Mesendoderm (in vitro differentiated cells): ENCODE measurements at regions not wholly inside any gene's neighbourhood (a gene's known extent, or its start where the extent isn't known, plus 50 kb on each side); places are given as distances from the start of the nearest gene placed in this dataset.

Source experiments
- DNase-seq: peaks from one replicate; pipeline ENCODE4 v3.0.0; 2013
- H2AK5ac ChIP-seq: 2 replicates; pipeline ENCODE4 v1.6.1; 2013; ENCODE audit warnings: low read length, inconsistent platforms
- H2BK120ac ChIP-seq: 2 replicates; pipeline ENCODE4 v1.6.1; 2013; ENCODE audit warnings: low read depth, mild to moderate bottlenecking, low read length, moderate library complexity, mixed read lengths
- H2BK15ac ChIP-seq: replicated peaks from 2 replicates; pipeline ENCODE4 v1.6.1; 2013; ENCODE audit warnings: low read depth, mild to moderate bottlenecking, moderate library complexity
- H2BK5ac ChIP-seq: 2 replicates; pipeline ENCODE4 v1.6.1; 2013; ENCODE audit warnings: low read length, inconsistent platforms
- H3K18ac ChIP-seq: 2 replicates; pipeline ENCODE4 v1.6.1; 2013; ENCODE audit warnings: mild to moderate bottlenecking, low read length, mixed read lengths
- H3K23ac ChIP-seq: one replicate; pipeline ENCODE4 v1.6.1; 2013; ENCODE audit warnings: low read length
- H3K27ac ChIP-seq: 2 replicates; pipeline ENCODE4 v1.5.1; 2013; ENCODE audit warnings: low read depth, mild to moderate bottlenecking, inconsistent platforms, low read length, moderate library complexity
- H3K27me3 ChIP-seq: 2 replicates; pipeline ENCODE4 v1.6.1; 2013; ENCODE audit warnings: low read length, control low read depth, mild to moderate bottlenecking, inconsistent platforms; ENCODE audit not compliant: insufficient read depth, poor library complexity
- H3K36me3 ChIP-seq: 2 replicates; pipeline ENCODE4 v1.6.1; 2013; ENCODE audit warnings: low read length, inconsistent platforms; ENCODE audit not compliant: control insufficient read depth, insufficient read depth
- H3K4ac ChIP-seq: one replicate; pipeline ENCODE4 v1.6.1; 2013; ENCODE audit warnings: low read depth, mild to moderate bottlenecking, low read length, moderate library complexity
- H3K4me1 ChIP-seq: 2 replicates; pipeline ENCODE4 v1.6.1; 2013; ENCODE audit warnings: low read depth, low read length, inconsistent platforms; ENCODE audit not compliant: control insufficient read depth
- H3K4me2 ChIP-seq: 2 replicates; pipeline ENCODE4 v1.6.1; 2013; ENCODE audit warnings: low read length
- H3K4me3 ChIP-seq: 2 replicates; pipeline ENCODE4 v1.5.1; 2013; ENCODE audit warnings: mild to moderate bottlenecking, low read length
- H3K56ac ChIP-seq: one replicate; pipeline ENCODE4 v1.6.1; 2013; ENCODE audit warnings: low read length
- H3K79me1 ChIP-seq: 2 replicates; pipeline ENCODE4 v1.6.1; 2013; ENCODE audit warnings: low read length, inconsistent platforms
- H3K79me2 ChIP-seq: 2 replicates; pipeline ENCODE4 v1.6.1; 2013; ENCODE audit warnings: mild to moderate bottlenecking, low read length; ENCODE audit not compliant: control insufficient read depth, insufficient read depth
- H3K9ac ChIP-seq: 2 replicates; pipeline ENCODE4 v1.6.1; 2013; ENCODE audit warnings: low read length, inconsistent platforms
- H4K5ac ChIP-seq: one replicate; pipeline ENCODE4 v1.6.1; 2013; ENCODE audit warnings: low read length
- H4K8ac ChIP-seq: one replicate; pipeline ENCODE4 v1.6.1; 2013; ENCODE audit warnings: low read depth, mild to moderate bottlenecking, control low read depth, low read length, moderate library complexity
- WGBS: extraction: QIAGEN DNeasy Blood & Tissue Kit; methylation state at CpG from one replicate; pipeline ENCODE4 v1.1.7; 2013; ENCODE audit warnings: low lambda C conversion rate, missing lambda C conversion rate; ENCODE audit not compliant: insufficient coverage; ENCODE audit errors: extremely low coverage; 5-methylcytosine and 5-hydroxymethylcytosine counted together

DNA sequence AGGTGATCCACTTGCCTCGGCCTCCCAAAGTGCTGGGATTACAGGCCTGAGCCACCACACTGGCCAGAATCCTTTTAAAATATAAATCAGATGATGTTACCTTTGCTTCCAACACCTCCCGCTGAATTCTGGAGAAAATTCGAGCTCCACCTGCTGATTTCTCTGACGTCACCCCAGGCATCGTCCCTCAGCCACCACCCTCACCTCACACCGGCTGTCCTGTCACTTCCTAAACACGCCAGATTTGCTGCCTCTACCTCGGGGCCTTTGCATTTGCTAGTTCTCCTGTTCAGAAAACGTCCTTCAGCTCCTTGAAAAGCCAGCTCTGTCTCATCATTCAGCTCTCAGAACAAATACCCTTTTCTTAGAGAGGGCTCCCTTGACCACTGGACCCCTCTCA is 57.9 kb downstream of the FBXO2 start:
- H4K8ac ChIP-seq: no peak overlapping the region
- no CpG with 5 or more reads among the region's 9 CpGs for WGBS
- H3K4me3 ChIP-seq: no peak overlapping the region
- no peaks in the 10 kb centered on the region for H3K36me3 ChIP-seq
- no peak overlapping the region for H3K4me2 ChIP-seq
- H2BK120ac ChIP-seq: no peak overlapping the region
- H3K56ac ChIP-seq: no peak overlapping the region
- H3K27ac ChIP-seq: no peak overlapping the region
- H2AK5ac ChIP-seq: no peak overlapping the region
- H3K23ac ChIP-seq: no peak overlapping the region
- no peak overlapping the region for H3K9ac ChIP-seq
- no peak overlapping the region for H3K18ac ChIP-seq
- no peaks in the 10 kb centered on the region for H3K79me2 ChIP-seq
- H2BK15ac ChIP-seq: no peak overlapping the region
- H3K79me1 ChIP-seq: no peaks in the 10 kb centered on the region
- H3K4me1 ChIP-seq: no peaks in the 10 kb centered on the region
- H4K5ac ChIP-seq: no peak overlapping the region
- no peaks in the 10 kb centered on the region for H3K27me3 ChIP-seq
- no peak overlapping the region for H2BK5ac ChIP-seq
- DNase-seq: no peak
- no peak overlapping the region for H3K4ac ChIP-seq

DNA sequence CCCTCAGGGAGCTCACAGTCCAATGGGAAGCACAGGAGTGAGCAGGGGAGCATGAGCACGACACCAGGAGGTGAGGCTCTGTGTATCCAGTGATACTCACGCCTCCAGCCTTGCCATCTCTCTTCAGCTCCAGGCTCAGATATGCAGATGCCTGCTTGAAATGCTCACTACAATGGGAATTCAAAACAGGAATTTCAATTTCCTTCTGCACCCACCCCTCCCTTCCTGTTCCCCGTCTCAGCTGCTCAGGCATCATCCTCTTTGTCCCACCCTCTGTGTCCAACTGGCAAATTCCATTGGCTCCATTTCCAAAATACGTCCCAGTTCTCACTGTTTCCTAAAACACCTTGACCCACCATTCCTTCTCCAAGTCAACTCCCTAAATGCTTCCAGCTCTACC is 58.9 kb downstream of the FBXO2 start:
- DNase-seq: no peak
- H2AK5ac ChIP-seq: no peak overlapping the region
- no peak overlapping the region for H3K4me2 ChIP-seq
- no peak overlapping the region for H3K27ac ChIP-seq
- H3K4me3 ChIP-seq: no peak overlapping the region
- WGBS: no CpG with 5 or more reads among the region's 4 CpGs
- no peak overlapping the region for H3K56ac ChIP-seq
- no peak overlapping the region for H4K5ac ChIP-seq
- H3K9ac ChIP-seq: no peak overlapping the region
- no peak overlapping the region for H2BK120ac ChIP-seq
- no peaks in the 10 kb centered on the region for H3K79me1 ChIP-seq
- H3K79me2 ChIP-seq: no peaks in the 10 kb centered on the region
- H3K36me3 ChIP-seq: no peaks in the 10 kb centered on the region
- no peak overlapping the region for H3K18ac ChIP-seq
- no peaks in the 10 kb centered on the region for H3K27me3 ChIP-seq
- no peak overlapping the region for H4K8ac ChIP-seq
- H3K23ac ChIP-seq: no peak overlapping the region
- H3K4ac ChIP-seq: no peak overlapping the region
- H3K4me1 ChIP-seq: no peaks in the 10 kb centered on the region
- H2BK5ac ChIP-seq: no peak overlapping the region
- no peak overlapping the region for H2BK15ac ChIP-seq

DNA sequence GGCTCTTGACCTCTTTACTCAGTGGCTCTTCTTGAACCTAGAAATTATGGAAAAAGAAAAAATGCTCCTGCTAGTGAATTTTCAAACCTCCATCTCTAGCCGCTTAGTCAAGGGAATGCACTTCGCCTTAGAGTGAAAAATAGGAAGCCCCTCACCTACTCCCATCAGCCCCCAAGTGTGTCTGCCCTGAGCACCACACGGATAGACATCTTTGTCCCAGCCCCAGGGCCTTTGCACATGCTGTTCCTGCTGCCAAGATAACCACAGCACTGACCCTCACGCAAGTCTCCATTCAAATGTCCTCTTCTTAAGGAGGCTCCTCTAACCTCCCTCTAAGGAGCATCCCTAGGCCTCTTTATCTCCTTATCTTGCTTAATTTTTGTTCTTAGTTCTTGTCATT is 59.6 kb downstream of the FBXO2 start:
- Histone ChIP-seq H3K9ac (no peak overlapping the region), H3K56ac (no peak overlapping the region), H2BK15ac (no peak overlapping the region), H3K36me3 (no peaks in the 10 kb centered on the region), H2BK5ac (no peak overlapping the region), H2AK5ac (no peak overlapping the region), H3K18ac (no peak overlapping the region), H3K79me1 (no peaks in the 10 kb centered on the region), H4K8ac (no peak overlapping the region), H3K4me1 (no peaks in the 10 kb centered on the region), H3K27me3 (no peaks in the 10 kb centered on the region), H4K5ac (no peak overlapping the region), H3K23ac (no peak overlapping the region), H2BK120ac (no peak overlapping the region), H3K4me2 (no peak overlapping the region), H3K79me2 (no peaks in the 10 kb centered on the region), H3K27ac (no peak overlapping the region), H3K4ac (no peak overlapping the region), H3K4me3 (no peak overlapping the region)
- DNase-seq: no peak
- no CpG with 5 or more reads among the region's 4 CpGs for WGBS

DNA sequence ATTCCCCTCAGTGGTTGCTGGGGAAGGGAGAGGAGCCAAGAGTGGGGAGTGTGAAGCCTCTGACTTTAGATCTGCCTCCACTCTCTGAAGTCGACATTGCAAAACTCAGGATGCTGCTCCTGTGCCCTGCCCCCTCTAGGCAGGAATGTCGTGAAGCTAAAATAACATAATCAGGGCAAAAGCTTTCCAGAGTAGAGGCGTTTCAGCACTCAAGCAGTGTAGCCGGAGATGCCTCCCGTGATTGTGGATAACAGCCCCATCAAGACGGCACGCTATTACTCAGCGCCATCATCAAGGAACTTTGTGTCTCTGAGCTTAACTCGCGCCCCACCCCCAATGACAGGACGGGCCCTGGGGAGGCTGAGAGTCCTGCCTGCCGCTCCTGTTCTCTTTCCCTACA is 60.0 kb downstream of the FBXO2 start:
- Histone ChIP-seq H3K4me1 (no peaks in the 10 kb centered on the region), H3K56ac (peak overlapping the region; percentile 2), H3K23ac (no peak overlapping the region), H3K4me2 (no peak overlapping the region), H3K4ac (no peak overlapping the region), H2BK15ac (no peak overlapping the region), H3K27me3 (no peaks in the 10 kb centered on the region), H4K5ac (no peak overlapping the region), H2BK5ac (no peak overlapping the region), H3K27ac (no peak overlapping the region), H3K79me2 (no peaks in the 10 kb centered on the region), H2BK120ac (no peak overlapping the region), H3K4me3 (no peak overlapping the region), H2AK5ac (no peak overlapping the region), H3K18ac (no peak overlapping the region), H3K36me3 (no peaks in the 10 kb centered on the region), H3K79me1 (no peaks in the 10 kb centered on the region), H3K9ac (no peak overlapping the region), H4K8ac (no peak overlapping the region)
- DNase-seq: peak; percentile 93
- WGBS: no CpG with 5 or more reads among the region's 12 CpGs

DNA sequence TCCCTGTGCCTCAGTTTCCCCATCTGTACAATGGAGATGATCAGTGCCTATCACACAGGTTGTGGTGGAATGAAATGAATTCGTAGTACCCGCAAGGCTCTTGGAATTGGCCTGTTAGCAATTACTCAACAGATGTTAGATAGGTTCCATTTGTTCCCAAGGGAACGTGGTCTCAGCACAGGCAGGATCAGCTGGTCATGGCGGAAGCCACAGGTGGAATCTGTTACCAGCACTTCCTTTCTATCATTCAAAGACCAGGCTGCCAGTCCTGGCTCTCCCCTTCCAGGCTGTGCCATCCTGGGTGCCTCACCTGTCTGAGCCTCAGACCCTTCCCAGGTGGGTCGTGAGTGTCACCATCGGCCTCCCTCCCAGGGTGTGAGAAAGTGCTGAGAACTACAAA is 61.5 kb downstream of the FBXO2 start:
- H4K5ac ChIP-seq: no peak overlapping the region
- no CpG with 5 or more reads among the region's 6 CpGs for WGBS
- no peak for DNase-seq
- H4K8ac ChIP-seq: no peak overlapping the region
- no peak overlapping the region for H3K4me2 ChIP-seq
- no peak overlapping the region for H3K23ac ChIP-seq
- no peaks in the 10 kb centered on the region for H3K79me2 ChIP-seq
- H3K27ac ChIP-seq: no peak overlapping the region
- no peak overlapping the region for H3K9ac ChIP-seq
- no peak overlapping the region for H3K4me3 ChIP-seq
- no peak overlapping the region for H2BK5ac ChIP-seq
- no peaks in the 10 kb centered on the region for H3K79me1 ChIP-seq
- no peaks in the 10 kb centered on the region for H3K36me3 ChIP-seq
- H2BK120ac ChIP-seq: no peak overlapping the region
- no peak overlapping the region for H3K4ac ChIP-seq
- H3K18ac ChIP-seq: no peak overlapping the region
- H3K27me3 ChIP-seq: no peaks in the 10 kb centered on the region
- H3K56ac ChIP-seq: no peak overlapping the region
- no peak overlapping the region for H2AK5ac ChIP-seq
- no peak overlapping the region for H2BK15ac ChIP-seq
- no peaks in the 10 kb centered on the region for H3K4me1 ChIP-seq

DNA sequence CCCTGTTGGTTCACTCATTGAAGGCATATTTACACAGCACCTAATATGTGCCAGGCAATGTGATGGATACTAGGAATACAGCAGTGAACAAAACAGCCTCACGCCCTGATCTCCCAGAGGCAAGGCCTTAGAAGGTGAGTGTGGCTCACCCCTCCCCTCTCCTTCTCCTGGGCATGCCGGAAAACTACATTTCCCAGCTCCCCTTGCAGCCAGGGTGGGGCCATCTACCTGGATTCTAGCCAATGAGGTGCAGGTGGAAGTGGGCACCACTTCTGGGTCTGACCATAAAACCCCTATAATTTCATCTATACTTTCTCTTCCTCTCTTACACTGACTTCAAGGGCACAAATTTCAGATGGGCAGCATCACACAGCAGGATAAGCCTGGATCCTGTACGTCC is 63.8 kb downstream of the FBXO2 start:
- Histone ChIP-seq H4K5ac (no peak overlapping the region), H3K27me3 (no peaks in the 10 kb centered on the region), H3K27ac (no peak overlapping the region), H3K18ac (no peak overlapping the region), H3K4ac (no peak overlapping the region), H2BK5ac (no peak overlapping the region), H2BK15ac (no peak overlapping the region), H3K4me2 (no peak overlapping the region), H2AK5ac (no peak overlapping the region), H3K23ac (no peak overlapping the region), H3K36me3 (no peaks in the 10 kb centered on the region), H3K9ac (no peak overlapping the region), H3K4me1 (no peaks in the 10 kb centered on the region), H3K56ac (no peak overlapping the region), H3K79me1 (no peaks in the 10 kb centered on the region), H3K4me3 (no peak overlapping the region), H3K79me2 (no peaks in the 10 kb centered on the region), H4K8ac (no peak overlapping the region), H2BK120ac (no peak overlapping the region)
- WGBS: no CpG with 5 or more reads among the region's 3 CpGs
- DNase-seq: peak; percentile 57
